ENCODE measurements at regions not wholly inside any gene's neighbourhood (a gene's known extent, or its start where the extent isn't known, plus 50 kb on each side); places are given as distances from the start of the nearest gene placed in this dataset.

DNA sequence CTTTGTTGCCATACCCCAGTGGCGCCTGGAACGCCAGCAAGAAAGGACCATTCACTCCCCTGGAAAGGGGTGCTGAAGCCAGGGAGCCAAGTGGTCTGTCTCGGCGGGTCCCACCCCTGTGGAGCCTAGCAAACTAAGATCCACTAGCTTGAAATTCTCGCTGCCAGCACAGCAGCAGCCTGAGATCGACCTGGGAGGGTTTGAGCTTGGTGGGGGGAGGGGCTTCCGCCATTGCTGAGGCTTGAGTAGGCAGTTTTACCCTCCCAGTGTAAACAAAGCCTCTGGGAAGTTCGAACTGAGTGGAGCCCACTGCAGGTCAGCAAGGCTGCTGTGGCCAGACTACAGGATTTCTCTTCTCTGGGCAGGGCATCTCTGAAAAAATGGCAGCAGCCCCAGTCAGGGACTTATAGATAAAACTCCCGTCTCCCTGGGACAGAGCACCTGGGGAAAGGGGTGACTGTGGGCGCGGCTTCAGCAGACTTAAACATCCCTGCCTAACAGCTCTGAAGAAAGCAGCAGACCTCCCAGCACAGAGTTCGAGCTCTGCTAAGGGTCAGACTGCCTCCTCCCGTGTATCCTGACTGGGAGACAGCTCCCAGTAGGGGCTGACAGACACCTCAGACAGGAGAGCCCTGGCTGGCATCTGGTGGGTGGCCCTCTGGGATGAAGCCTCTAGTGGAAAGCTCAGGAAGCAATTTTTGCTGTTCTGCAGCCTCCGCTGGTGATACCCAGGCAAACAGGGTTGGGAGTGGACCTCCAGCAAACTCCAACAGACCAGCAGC lies 281.1 kb upstream of the SP4 start:
- DNase-seq (ENCODE audit: low read depth) = no peak

DNA sequence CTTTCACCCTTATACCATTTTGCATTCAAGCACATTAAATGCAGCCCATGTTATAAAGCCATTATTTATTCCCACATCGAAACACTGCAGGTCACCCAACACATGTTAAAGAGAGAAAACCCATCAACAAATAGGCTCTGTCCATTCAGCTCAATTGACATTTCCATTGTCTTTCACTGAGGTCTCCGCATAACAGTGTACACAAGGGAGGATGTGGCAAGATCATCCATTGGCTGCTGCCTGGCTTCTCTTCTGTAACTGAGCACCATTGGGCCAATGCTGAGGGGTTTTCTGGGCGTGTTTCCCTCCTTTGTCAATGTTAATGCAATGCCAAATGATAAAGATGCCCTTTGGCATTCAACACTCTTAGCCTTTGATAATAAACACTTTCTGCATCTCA lies 278.1 kb upstream of the SP4 start:
- DNase-seq (ENCODE audit: low read depth) = no peak

DNA sequence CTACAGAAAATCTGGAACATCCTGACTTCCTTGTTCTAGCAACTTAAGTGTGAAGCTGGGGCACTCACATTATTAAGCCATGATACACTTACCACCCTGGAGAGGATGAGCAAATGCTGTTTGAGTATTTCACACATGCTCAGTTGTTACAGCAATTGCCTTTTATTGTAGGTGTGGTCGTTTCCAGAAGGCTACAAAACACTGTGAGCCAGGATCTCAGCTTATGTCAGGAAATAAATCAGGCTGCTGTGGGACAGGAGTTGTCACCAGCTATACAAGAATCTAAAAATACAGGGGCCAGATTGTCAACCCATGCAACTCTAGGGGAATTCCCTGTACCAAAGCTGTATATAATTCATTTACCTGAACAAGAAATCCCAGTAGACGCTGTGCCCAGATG lies 273.3 kb upstream of the SP4 start:
- no peak for DNase-seq (ENCODE audit: low read depth)

DNA sequence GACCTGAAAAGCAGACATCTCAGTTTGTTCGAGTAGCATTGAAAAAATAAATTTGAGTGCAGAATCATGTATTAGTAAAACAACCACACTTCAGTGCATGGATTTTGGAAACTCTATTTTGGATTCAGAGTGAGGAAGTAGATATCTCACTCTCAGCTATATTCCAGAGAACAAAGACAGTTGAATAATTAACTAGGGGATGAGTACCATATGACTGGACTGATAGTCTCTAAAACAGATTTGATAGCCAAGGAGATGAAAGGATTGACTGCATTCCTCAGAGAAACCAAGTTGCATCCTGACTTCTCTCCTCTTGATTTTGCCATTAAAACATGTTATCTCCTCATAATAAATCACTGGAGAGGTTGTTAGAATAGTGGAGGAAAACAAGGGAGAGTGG lies 268.4 kb upstream of the SP4 start:
- no peak for DNase-seq (ENCODE audit: low read depth)

DNA sequence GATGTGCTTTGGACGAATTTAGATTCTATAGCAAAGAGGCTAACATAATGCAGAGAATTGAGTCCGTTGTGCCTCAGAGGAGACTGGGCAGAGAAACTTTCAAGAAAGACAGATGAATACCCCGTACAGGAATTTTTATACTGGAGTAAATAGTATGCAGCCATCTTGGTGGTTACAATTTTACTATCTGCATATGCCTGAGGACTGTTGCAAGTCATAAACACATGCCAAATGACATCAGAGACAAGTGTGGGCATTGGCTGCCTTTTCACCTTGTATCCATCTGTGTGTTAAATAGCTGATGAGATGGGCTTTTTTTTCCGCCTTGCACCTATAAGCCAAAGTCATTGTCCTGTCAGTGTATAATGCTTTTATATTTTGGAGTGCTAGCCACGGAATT lies 267.5 kb upstream of the SP4 start:
- DNase-seq (ENCODE audit: low read depth) = no peak

DNA sequence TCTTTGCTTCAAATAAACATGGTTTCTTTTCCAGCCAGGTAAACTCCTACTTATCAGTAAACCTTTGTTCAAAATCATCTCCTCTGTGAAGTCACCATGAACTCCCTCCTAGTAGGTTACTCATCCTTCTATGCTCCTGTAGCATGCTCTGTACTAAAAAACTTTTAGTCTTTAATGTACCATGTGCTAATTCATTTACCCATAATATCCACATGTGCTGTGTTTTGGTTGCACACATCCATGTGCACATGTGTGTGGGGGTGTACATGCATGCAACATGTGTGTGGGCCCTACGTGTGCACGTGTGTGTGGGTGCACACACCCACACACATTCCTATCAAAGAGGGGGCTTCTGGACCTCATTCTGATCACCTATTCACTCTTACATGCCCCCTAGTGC lies 259.9 kb upstream of the SP4 start:
- no peak for DNase-seq (ENCODE audit: low read depth)

DNA sequence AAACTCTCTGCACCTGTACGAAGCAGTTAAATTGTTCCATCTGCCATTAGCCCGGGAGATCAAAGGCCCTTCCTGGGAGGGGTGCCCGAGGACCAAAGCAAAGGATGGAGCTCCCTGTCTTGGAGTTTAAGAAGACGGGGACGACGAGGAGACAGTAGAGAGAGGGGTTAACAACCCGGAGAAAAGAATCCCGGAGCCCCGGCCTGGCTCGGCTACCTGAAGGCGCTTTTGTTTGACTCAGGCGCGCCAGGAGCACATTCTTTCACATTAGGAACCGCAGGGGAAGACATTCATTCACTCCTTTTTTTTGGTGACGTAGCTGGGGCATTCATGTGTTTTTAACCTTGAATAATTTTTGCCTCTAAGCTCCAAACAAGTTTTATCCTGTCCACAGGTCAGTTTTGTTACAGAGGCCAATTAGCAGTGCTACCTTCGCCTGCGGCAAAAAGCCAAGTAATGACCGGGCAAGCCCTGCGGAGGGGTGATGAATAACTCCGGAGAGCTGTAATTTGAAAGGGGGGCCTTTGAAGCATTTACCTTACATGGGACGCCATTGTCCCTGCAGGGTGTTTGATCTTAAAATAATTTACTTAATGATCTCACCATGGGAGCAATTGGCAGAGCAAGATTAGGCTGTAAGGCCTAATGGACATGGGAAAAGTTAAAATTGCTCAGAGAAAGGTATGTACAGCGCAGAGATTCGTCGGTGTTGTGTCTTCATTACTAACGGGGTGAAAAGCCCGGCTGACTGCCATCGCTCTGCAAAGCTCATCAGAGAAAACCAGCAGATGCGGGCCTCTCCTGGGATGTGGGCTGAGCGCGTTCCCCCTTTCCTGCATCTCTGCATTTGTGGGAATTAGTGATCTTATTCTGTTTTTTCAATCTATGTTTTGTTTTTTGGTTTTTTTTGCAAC lies 258.0 kb upstream of the SP4 start:
- DNase-seq (ENCODE audit: low read depth) = no peak

DNA sequence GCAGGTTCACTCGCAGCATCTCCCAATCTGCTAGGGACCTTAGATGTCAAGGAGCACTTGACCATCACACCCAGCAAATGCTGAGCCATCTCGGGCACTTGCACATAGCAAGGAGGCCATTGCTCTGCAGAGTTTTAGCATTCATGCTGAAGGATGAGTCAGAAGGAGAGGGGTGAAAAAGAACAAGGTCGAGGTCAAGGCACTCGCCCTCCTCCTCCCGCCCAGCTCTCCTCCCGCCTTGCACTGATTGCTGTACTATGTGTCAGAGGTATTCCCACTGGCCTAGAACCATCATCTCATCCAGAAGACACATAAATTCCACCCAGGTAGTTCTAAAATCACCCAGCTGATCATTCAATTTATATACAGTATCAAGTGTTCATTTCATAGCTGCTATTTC lies 255.1 kb upstream of the SP4 start:
- DNase-seq (ENCODE audit: low read depth) = no peak

DNA sequence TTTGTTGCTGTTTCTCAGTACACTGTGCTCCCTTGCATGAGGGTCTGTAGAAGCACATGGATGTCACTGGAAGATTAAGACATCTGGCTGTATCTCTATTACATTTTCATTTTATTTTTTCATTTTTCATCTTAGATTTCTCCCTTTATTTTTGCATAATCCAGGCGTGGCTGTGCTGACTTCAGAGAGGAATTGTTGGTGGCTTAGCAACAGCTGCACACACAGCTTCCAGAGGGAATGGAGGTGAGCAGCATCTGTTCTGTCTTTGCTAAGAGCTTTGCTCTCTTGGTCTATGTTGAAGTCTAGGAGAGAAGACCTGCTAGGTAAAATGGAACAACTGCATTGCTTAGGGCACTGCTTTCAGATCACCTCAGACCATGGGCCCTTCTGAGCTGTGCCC lies 254.4 kb upstream of the SP4 start:
- DNase-seq (ENCODE audit: low read depth) = no peak

DNA sequence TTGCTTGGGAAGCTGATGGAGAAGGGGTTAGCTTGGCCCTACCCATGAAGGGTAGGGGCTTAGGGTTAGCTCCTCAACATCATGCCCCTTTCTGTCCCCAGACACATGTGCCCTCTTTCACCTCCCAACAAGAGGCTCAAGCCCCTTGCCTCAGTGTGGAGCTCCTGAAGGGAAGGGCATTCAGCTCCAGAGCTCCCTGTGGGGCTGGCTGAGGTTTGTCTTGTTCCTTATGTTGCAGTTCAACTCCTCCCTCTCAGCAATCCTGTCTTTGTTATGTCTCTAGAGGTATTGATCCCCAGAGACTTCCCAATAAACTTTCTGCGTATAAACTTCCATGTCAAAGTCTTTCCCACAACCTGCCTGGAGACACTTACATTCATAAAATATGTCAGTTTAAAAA lies 252.2 kb upstream of the SP4 start:
- DNase-seq (ENCODE audit: low read depth) = no peak

DNA sequence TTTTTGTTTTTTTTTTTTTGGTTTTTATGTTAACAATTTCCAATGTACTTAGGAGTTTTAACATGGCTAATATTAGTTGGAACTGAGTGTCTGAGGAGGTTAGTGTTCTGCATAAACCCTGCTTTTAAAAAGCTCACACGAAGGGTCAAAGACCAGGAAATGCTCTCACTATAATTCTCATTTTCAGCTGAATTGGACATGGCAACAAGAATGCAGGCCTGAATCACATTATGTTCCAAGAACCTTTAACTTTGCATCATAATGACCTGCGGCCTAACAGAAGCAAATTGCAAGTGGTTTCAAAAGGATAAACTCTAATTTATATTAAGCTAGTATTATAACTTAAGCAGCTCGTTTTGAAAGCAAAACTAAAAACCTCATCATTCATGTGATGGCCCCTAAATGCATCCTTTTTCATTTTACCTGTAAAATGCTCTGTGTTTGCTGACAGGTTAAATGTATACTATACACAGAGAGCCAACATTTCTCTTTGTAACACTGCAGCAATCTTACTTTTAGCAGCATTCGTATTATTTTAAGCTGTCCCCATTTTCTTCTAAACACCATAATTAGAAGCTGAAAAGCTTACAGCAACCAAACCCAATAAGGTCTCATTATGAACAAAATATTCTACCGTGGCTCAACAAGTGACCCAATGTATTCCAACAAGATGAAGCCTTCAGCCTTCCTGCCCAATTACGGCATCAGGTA lies 242.8 kb upstream of the SP4 start:
- DNase-seq (ENCODE audit: low read depth) = no peak

DNA sequence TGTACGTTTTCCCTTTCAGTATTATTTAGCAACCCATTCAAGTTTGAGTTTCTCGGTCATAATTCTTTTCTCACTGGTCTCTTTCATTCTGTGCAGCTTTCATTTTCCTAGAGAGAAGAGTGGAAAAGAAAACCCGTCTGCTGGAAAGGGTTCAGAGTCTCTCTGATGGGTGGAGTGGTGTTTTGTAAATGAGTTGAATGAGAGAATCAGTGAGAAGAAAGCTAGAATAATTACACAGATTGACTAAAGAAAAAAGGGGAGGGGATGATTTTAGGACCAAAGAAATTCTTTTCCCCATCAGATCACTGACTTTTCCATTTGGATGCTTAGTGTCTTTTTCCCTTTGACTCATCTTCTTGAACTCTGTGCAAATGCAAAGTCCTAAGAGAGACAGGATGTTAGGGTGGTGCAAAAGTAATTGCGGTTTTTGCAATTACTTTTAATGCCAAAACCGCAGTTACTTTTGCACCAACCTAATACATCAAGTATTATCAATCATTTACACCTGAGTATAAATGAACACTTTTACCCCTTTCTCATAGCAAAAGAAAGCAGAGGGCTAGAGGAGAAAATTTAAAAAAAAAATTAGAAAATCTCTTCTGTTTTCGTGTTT lies 242.1 kb upstream of the SP4 start:
- DNase-seq (ENCODE audit: low read depth) = no peak

DNA sequence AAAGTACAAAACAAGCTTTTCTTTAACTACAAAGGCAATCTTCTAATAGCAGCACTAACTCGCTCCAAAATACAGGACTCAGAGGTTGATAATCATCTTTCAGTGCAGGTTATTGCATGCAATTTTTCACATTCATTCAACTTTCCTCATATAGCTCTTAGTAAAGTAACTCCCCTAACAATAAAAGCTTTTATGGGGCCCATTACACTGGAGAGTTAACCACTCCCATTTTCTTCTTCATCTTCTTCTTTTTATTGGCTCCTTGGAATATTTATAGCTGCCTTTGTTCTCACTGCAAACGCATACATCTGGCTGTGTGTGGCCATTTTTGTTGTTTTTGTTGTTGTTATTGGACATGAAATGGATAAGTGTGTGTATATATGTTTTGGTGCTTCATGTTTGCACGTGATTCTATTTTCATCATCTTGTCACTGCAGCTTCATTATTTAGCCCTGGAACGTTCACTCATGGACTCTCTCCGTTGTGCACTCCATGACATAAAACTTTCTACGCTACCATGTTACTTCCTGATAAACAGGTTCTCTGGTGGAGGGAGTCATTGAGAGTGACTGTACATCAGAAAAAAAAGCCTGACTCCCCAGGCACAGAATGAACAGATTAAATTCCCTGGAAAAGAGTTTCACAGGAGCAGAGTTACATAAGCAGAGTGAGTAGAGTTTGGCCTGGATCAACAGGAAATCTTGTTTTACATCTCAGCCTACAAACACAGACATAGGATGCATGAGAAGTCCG lies 236.4 kb upstream of the SP4 start:
- DNase-seq (ENCODE audit: low read depth) = no peak

DNA sequence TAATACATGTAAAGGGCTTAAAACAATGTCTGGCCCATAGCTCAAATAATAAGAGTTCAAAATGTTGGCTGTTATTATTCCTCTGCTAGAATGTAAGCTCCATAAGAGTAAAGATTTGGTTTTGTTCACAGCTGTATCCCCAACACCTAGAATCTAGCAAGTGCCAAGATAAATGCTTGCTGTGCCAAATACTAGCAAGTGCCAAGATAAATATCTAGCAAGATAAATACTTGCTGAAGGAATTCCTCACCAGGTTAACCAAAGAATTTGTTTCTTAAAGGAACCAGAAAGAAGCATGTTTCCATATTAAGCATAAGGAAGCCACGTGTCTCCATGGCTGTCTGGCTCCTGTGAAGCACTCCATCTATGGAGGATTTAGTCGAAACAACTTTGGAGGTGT lies 235.2 kb upstream of the SP4 start:
- DNase-seq (ENCODE audit: low read depth) = no peak

DNA sequence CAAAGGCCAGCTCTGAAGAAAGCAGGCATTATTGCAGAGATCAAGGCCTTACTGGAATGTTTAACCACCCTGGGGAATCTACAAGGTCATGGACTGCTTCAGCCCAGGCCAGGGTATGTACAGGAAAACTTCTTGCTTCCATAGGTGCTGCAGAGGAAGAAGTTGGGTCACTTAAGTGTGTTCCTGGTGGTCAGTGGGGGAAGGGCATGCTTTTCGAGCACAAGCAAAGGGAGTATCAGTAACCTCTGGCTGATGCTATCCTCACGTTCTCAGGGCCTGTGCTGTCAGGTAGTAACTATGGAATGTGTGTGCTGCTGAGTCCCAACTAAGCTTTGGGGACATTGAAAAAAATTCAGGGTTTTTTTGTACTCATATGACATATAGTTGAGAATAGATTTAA lies 234.0 kb upstream of the SP4 start:
- no peak for DNase-seq (ENCODE audit: low read depth)

DNA sequence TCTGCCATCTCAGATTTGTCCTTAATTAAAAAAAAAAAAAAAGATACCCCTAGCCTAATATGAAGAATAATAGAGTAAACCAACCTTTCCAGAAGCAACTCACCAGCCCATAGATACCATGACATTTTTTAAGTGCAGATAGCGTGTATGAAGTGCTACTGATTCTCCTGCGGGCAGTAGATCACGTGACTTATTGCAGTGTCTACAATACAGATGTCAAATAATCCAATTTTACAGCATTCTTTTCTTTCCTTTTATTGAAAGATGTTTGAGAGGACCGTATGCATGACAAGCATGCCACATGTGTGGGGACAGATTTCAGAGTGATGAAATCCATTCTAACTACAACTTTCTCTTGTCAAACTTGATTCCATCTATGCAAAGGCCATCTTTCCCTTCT lies 232.9 kb upstream of the SP4 start:
- no peak for DNase-seq (ENCODE audit: low read depth)

DNA sequence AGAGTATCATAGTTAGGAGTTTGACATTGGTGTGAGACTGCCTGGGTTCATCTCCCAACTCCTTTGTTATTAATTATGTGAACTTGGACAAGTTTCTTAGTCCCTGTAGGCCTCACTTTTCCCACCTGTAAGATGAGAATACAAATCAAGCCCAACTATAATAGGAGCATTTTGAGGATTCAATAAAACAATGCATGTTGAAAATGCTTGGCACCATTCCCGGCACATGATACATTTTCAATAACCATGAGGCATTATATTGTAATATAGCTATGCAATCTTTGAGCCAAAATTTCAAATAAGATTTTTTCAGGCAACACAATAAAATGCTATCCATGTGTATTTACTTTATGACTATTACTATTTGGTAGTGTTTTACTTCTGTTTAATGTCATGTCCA lies 229.0 kb upstream of the SP4 start:
- no peak for DNase-seq (ENCODE audit: low read depth)

DNA sequence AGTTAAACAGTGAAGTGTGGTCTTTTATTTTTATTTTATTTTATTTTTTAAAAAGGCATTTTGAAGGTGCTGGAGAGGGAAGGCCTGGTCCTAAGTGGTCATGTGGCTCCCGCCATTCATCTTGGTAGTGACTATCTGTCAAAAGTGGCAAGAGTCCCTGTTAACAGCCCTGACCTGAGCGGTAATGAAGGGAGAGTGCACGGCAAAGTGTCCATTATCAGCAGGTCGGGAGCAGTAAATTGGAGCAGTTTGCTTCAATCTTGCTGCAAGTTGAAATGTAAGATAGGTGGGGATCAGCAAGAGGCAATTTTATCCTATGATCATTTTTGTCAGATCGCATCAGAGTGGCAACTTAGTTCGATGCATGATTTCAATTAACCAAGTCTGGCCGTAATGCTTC lies 227.4 kb upstream of the SP4 start:
- no peak for DNase-seq (ENCODE audit: low read depth)

DNA sequence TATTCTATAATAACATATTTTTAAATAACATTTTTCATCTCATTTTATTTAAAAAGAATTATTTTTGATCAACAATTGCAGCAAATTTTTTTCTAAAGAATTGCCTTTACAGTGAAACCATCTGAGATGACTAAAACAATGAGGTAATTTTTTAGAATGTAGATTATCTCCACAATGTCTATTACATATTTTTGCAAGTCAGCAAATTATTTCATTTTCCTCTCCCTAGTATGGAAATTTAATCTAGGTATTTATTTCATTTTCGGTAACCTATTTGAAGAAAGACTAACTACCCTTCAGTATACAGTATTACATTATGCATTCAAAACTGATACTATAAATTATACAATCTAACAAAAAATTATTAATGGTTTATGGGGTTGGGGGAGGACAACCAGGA lies 213.2 kb upstream of the SP4 start:
- no peak for DNase-seq (ENCODE audit: low read depth)

DNA sequence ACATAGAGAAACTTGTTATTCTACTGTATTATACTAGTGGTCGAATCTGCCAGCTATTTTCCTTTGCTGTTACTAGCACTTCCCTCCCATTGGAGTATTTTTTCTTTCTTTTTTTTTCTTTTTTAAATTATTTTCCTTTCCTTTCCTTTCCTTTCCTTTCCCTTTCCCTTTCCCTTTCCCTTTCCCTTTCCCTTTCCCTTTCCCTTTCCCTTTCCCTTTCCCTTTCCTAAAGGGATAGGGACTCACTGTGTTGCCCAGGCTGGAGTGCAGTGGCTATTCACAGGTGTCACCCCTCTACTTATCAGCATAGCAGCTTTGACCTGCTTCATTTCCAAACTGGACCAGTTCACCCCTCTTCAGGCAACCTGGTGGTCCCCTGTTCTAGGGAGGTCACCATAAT lies 212.6 kb upstream of the SP4 start:
- DNase-seq (ENCODE audit: low read depth) = no peak

DNA sequence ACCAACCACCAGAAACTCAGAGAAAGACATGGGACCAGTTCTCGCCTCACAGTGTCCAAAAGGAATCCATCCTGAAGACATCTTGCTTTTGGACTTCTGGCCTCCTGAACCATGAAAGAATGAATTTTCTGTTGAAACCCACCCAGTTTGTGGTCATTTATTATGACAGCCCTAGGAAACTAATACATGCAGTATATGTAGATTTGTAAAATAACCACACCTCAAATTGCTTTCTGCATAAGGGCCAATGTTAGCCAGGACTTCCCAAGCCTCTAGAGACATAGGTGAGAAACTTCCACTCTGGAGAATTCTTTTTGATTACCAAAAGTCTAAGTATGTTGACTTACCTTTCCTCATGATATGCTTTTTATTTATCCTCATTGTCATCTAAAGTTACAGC lies 210.5 kb upstream of the SP4 start:
- DNase-seq (ENCODE audit: low read depth) = no peak

DNA sequence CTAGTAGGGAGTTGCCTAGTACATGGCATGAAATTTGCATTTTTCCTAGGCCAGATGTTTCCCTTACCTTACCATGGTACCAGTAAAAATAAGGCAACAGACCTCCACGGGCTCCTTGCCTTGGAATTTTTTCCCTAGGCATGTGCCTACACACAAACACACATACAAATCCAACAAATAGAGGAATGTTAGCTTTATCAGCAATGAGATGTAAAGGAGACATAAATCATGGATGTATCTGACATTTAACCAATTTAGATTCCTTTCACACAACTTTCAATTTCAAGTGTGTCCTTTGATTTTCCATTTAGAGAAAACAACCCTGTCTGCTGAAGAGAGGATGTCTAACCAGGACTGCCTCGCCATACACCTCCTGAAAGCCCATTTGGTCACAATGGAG lies 209.7 kb upstream of the SP4 start:
- DNase-seq (ENCODE audit: low read depth) = no peak
